SU-DHL-6 (cell line): ENCODE measurements at regions not wholly inside any gene's neighbourhood (a gene's known extent, or its start where the extent isn't known, plus 50 kb on each side); places are given as distances from the start of the nearest gene placed in this dataset.

Source experiments
- H2AFZ ChIP-seq: fragments of 200-600 bp; sonication (generic); 2 replicates; pipeline ENCODE4 v1.6.1; 2014; ENCODE audit warnings: low read depth, mild to moderate bottlenecking, moderate library complexity, mixed read lengths, antibody characterized with exemption, low read length; ENCODE audit not compliant: severe bottlenecking
- H3F3A ChIP-seq: fragments of 200-600 bp; shearing (Covaris generic); 2 replicates; pipeline ENCODE4 v1.6.0; 2016; ENCODE audit warnings: antibody characterized with exemption, mild to moderate bottlenecking; ENCODE audit not compliant: insufficient read depth
- H3K27ac ChIP-seq: fragments of 200-600 bp; sonication (generic); 2 replicates; pipeline ENCODE4 v1.5.1; 2016; ENCODE audit warnings: low read depth, mild to moderate bottlenecking, low read length, moderate library complexity, mixed read lengths
- H3K27me3 ChIP-seq: fragments of 200-600 bp; sonication (generic), shearing (Covaris generic); 2 replicates; pipeline ENCODE4 v1.6.0; 2014; ENCODE audit warnings: mild to moderate bottlenecking, low read length
- H3K36me3 ChIP-seq: fragments of 200-600 bp; sonication (generic); 2 replicates; pipeline ENCODE4 v1.6.1; 2014; ENCODE audit warnings: mild to moderate bottlenecking, low read length, mixed read lengths
- H3K4me2 ChIP-seq: fragments of 300-600, 200-600 bp; shearing (Covaris generic), sonication (generic); 2 replicates; pipeline ENCODE4 v1.6.0; 2014; ENCODE audit warnings: low read length, low read depth, mild to moderate bottlenecking; ENCODE audit not compliant: poor library complexity, severe bottlenecking
- H3K4me3 ChIP-seq: fragments of 200-600 bp; sonication (generic); 2 replicates; pipeline ENCODE4 v1.5.1; 2014; ENCODE audit warnings: antibody characterized with exemption, low read length, mild to moderate bottlenecking, mixed read lengths; ENCODE audit not compliant: insufficient read depth, poor library complexity, severe bottlenecking
- H3K79me2 ChIP-seq: fragments of 200-600 bp; sonication (generic); 2 replicates; pipeline ENCODE4 v1.6.1; 2014; ENCODE audit warnings: mild to moderate bottlenecking, low read length, moderate library complexity; ENCODE audit not compliant: insufficient read depth
- H3K9ac ChIP-seq: fragments of 200-600 bp; sonication (generic); 2 replicates; pipeline ENCODE4 v1.7.0; 2014; ENCODE audit warnings: mild to moderate bottlenecking, low read length
- H3K9me2 ChIP-seq: fragments of 200-600 bp; sonication (generic); replicated peaks from 2 replicates; pipeline ENCODE4 v1.6.1; 2014; ENCODE audit warnings: low read length; ENCODE audit not compliant: insufficient read depth
- H3K9me3 ChIP-seq: fragments of 200-600 bp; sonication (generic); 2 replicates; pipeline ENCODE4 v1.6.1; 2014; ENCODE audit warnings: low read length, mixed read lengths; ENCODE audit not compliant: insufficient read depth
- H4K20me1 ChIP-seq: fragments of 200-600 bp; sonication (generic); 2 replicates; pipeline ENCODE4 v1.6.1; 2014; ENCODE audit warnings: low read depth, mild to moderate bottlenecking, antibody characterized with exemption, low read length, moderate library complexity, mixed read lengths
- EZH2phosphoT487 ChIP-seq: fragments of 200-600 bp; sonication (generic), shearing (Covaris generic); conservative IDR thresholded peaks from 2 replicates; pipeline ENCODE4 v1.6.1; 2018; ENCODE audit warnings: mild to moderate bottlenecking, antibody characterized with exemption, low read length, moderate library complexity, mixed read lengths
- TF ChIP-seq, protein P1 (sequence below): fragments of 200-600 bp; sonication (generic); IDR thresholded peaks from one replicate; pipeline ENCODE4 v1.5.1; 2017; ENCODE audit warnings: antibody characterized with exemption, mild to moderate bottlenecking, low read length, moderate library complexity; ENCODE audit not compliant: insufficient read depth, poor library complexity, severe bottlenecking

GRCh38 chr3:39631136-39631535 is 163.7 kb downstream of the MOBP start:
- H3K9me2 ChIP-seq = no peaks in the 10 kb centered on the region
- no peak overlapping the region for H3K4me2 ChIP-seq
- H2AFZ ChIP-seq = no peak overlapping the region
- H3K9ac ChIP-seq = no peak overlapping the region
- H3K27ac ChIP-seq = no peak overlapping the region
- no peaks in the 10 kb centered on the region for H3F3A ChIP-seq
- no peaks in the 10 kb centered on the region for H3K79me2 ChIP-seq
- H3K36me3 ChIP-seq = no peaks in the 10 kb centered on the region
- TF ChIP-seq, protein P1, sequence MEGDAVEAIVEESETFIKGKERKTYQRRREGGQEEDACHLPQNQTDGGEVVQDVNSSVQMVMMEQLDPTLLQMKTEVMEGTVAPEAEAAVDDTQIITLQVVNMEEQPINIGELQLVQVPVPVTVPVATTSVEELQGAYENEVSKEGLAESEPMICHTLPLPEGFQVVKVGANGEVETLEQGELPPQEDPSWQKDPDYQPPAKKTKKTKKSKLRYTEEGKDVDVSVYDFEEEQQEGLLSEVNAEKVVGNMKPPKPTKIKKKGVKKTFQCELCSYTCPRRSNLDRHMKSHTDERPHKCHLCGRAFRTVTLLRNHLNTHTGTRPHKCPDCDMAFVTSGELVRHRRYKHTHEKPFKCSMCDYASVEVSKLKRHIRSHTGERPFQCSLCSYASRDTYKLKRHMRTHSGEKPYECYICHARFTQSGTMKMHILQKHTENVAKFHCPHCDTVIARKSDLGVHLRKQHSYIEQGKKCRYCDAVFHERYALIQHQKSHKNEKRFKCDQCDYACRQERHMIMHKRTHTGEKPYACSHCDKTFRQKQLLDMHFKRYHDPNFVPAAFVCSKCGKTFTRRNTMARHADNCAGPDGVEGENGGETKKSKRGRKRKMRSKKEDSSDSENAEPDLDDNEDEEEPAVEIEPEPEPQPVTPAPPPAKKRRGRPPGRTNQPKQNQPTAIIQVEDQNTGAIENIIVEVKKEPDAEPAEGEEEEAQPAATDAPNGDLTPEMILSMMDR = no peak
- TF ChIP-seq EZH2phosphoT487 = no peak
- no peak overlapping the region for H3K4me3 ChIP-seq
- H4K20me1 ChIP-seq = no peaks in the 10 kb centered on the region
- H3K9me3 ChIP-seq = no peaks in the 10 kb centered on the region
- no peaks in the 10 kb centered on the region for H3K27me3 ChIP-seq

GRCh38 chr3:39637807-39638206 is 170.3 kb downstream of the MOBP start:
- Histone ChIP-seq H3K4me3 (no peak overlapping the region), H3K27me3 (no peaks in the 10 kb centered on the region), H2AFZ (no peak overlapping the region), H3K27ac (no peak overlapping the region), H3K36me3 (no peaks in the 10 kb centered on the region), H3K9ac (no peak overlapping the region), H3K4me2 (no peak overlapping the region), H3F3A (no peaks in the 10 kb centered on the region), H3K79me2 (no peaks in the 10 kb centered on the region), H3K9me2 (no peaks in the 10 kb centered on the region), H3K9me3 (no peaks in the 10 kb centered on the region), H4K20me1 (no peaks in the 10 kb centered on the region)
- TF ChIP-seq, protein P1 = no peak
- TF ChIP-seq EZH2phosphoT487 = no peak

DNA sequence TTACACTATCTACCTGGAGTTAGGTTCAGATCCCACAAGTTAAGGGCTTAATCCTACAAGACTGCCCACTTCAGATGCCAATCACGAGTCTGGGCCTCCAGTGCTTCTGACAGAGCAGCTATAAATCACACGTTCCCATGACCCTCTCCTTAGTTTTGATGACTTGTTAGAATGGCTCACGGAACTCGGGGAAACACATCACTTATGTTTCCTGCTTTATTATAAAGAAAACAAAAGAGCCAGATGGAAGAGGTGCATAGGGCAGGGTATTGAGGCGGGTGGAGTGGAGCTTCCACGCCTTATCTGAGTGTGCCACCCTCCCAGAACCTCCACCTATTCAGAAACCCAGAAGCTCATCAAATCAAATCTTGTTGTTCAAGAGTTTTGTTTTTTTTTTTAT is 170.8 kb downstream of the MOBP start:
- no peaks in the 10 kb centered on the region for H3F3A ChIP-seq
- no peaks in the 10 kb centered on the region for H3K9me2 ChIP-seq
- H3K9ac ChIP-seq = no peak overlapping the region
- H3K36me3 ChIP-seq = no peaks in the 10 kb centered on the region
- H3K27me3 ChIP-seq = no peaks in the 10 kb centered on the region
- H3K79me2 ChIP-seq = no peaks in the 10 kb centered on the region
- no peak overlapping the region for H2AFZ ChIP-seq
- no peak overlapping the region for H3K27ac ChIP-seq
- no peak for TF ChIP-seq EZH2phosphoT487
- TF ChIP-seq, protein P1 = no peak
- no peak overlapping the region for H3K4me3 ChIP-seq
- H3K4me2 ChIP-seq = no peak overlapping the region
- H3K9me3 ChIP-seq = no peaks in the 10 kb centered on the region
- H4K20me1 ChIP-seq = no peaks in the 10 kb centered on the region
